ENCODE measurements at regions not wholly inside any gene's neighbourhood (a gene's known extent, or its start where the extent isn't known, plus 50 kb on each side); places are given as distances from the start of the nearest gene placed in this dataset.

DNA sequence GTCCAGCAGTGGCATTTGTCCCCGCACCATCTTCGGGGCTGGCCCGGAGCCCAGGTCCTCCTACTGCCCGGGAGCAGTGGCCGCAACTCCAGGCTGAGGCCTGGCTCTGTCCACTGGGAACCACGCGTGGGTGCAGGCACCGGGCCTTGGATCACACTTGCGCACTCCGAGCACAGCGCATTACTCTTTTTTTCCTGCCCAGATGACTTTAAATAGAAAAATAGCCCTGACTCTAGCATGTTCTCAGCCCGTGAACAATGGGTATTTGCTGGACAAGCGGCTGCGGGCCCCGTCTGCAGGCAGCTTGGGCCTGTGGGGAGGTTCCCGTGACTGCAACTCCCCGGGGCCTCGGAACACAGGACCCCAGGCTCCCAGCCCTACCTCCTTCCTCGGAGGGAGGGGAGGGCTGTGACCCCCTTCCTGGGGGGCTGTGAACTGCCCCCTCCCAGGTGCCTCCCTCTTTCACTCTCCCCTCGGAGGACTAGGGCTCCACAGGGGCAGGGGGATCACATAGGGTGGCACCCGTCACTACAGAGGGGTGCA is 162.2 kb downstream of the TBXT start:
- H3K27ac ChIP-seq, result no peak overlapping the region

DNA sequence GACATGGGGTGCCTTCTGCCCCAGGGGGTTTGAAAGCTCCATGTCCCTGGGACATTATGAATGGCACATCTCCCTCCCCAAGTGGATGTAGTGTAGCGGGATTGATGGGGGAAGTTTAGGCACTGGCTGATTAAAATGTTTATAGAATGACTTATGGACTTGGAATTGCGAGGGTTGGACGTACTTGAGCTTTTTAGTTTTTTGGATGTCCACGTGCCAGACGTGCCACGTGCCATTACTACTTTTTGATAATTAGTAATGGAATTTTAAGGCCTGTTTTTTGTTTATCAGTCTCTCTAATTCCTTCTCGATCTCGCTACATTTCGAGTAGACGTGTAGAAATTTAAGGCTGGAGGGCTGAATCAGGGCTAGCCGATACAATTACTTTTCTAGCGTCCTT is 162.8 kb downstream of the TBXT start:
- ATAC-seq, result no peak
- 63% methylated on average over 12 of the region's 12 CpGs for whole genome bisulfite sequencing (ENCODE audit: insufficient coverage, low coverage, low lambda C conversion rate, missing lambda C conversion rate)
- Histone ChIP-seq H3K27me3 (peaks cover 0 to 16% of the 10 kb centered on the region in 2 donors), H3K4me3 (no peak overlapping the region), H3K27ac (no peak overlapping the region), H3K9me3 (no peaks in the 10 kb centered on the region), H3K36me3 (no peaks in the 10 kb centered on the region), H3K4me1 (no peaks in the 10 kb centered on the region)
- TF ChIP-seq, protein P1, sequence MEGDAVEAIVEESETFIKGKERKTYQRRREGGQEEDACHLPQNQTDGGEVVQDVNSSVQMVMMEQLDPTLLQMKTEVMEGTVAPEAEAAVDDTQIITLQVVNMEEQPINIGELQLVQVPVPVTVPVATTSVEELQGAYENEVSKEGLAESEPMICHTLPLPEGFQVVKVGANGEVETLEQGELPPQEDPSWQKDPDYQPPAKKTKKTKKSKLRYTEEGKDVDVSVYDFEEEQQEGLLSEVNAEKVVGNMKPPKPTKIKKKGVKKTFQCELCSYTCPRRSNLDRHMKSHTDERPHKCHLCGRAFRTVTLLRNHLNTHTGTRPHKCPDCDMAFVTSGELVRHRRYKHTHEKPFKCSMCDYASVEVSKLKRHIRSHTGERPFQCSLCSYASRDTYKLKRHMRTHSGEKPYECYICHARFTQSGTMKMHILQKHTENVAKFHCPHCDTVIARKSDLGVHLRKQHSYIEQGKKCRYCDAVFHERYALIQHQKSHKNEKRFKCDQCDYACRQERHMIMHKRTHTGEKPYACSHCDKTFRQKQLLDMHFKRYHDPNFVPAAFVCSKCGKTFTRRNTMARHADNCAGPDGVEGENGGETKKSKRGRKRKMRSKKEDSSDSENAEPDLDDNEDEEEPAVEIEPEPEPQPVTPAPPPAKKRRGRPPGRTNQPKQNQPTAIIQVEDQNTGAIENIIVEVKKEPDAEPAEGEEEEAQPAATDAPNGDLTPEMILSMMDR (IDR thresholded peaks at IDR 0.05), result no peak
- no peak for TF ChIP-seq POLR2A (IDR thresholded peaks at IDR 0.05)
- no peak for DNase-seq
- intact Hi-C loops (cut with DNase I), result no loop called here

More for the DNA sequence above, 162.2 kb downstream of the TBXT start:
- intact Hi-C loops (cut with DNase I), result no loop called here
- TF ChIP-seq, protein P1 (IDR thresholded peaks at IDR 0.05), result no peak
- no peak for TF ChIP-seq POLR2A (IDR thresholded peaks at IDR 0.05)
- no peak overlapping the region for H3K4me3 ChIP-seq
- 7% methylated on average over 8 of the region's 21 CpGs for WGBS (ENCODE audit: insufficient coverage, low coverage, low lambda C conversion rate, missing lambda C conversion rate)
- DNase-seq, result no peak
- no peak for ATAC-seq
- H3K27me3 ChIP-seq, result peaks cover 0 to 16% of the 10 kb centered on the region in 2 donors
- no peaks in the 10 kb centered on the region for H3K4me1 ChIP-seq
- H3K36me3 ChIP-seq, result no peaks in the 10 kb centered on the region
- no peaks in the 10 kb centered on the region for H3K9me3 ChIP-seq

DNA sequence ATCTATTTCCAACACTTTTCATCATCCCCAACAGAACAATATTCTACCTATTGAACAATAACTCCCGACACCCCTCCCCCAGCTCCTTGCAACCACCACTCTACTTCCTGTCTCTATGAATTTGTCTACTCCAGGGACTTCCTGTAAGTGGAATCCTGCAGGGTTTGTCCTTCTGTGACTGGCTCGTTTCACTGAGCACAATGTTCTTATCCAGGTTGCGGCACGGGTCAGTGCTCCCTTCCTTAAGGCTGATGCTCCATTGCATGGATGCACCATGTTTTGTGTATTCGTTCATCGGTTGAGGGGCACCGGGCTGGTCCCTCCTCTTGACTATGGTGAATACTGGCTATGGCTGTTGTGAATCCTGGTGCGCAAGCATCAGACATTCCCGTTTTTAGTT is 163.2 kb downstream of the TBXT start:
- Histone ChIP-seq H3K27ac (no peak overlapping the region), H3K9me3 (no peaks in the 10 kb centered on the region), H3K36me3 (no peaks in the 10 kb centered on the region), H3K4me1 (no peaks in the 10 kb centered on the region), H3K4me3 (no peak overlapping the region), H3K27me3 (peaks cover 0 to 13% of the 10 kb centered on the region in 2 donors)
- 51% methylated on average over 8 of the region's 9 CpGs for WGBS (ENCODE audit: insufficient coverage, low coverage, low lambda C conversion rate, missing lambda C conversion rate)
- no peak for DNase-seq
- intact Hi-C loops (cut with DNase I), result no loop called here
- no peak for ATAC-seq
- TF ChIP-seq, protein P1 (IDR thresholded peaks at IDR 0.05), result no peak
- TF ChIP-seq POLR2A (IDR thresholded peaks at IDR 0.05), result no peak

DNA sequence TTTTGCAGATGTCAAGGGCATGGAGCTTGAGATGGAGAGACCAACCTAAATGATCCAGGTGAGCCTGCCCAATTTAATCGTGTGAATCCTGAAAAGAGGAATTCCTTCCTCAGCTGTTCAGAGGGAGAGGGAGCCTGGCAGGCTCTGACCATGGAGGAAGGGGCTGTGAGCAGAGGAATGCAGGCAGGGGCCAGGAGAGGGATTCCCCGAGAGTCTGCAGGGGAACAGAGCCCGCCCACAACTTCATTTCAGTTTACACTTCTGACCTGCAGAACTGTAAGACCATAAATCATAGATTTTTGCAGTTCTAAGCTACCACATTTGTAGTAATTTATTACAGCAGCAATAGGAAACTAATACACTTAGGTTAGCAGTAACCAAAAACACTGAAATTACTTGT is 164.1 kb downstream of the TBXT start:
- no peaks in the 10 kb centered on the region for H3K36me3 ChIP-seq
- no peaks in the 10 kb centered on the region for H3K9me3 ChIP-seq
- H3K27me3 ChIP-seq, result peaks cover 0 to 13% of the 10 kb centered on the region in 2 donors
- no peak for TF ChIP-seq POLR2A (IDR thresholded peaks at IDR 0.05)
- TF ChIP-seq, protein P1 (IDR thresholded peaks at IDR 0.05), result no peak
- no peak overlapping the region for H3K4me3 ChIP-seq
- H3K27ac ChIP-seq, result no peak overlapping the region
- no peaks in the 10 kb centered on the region for H3K4me1 ChIP-seq
- WGBS (ENCODE audit: insufficient coverage, low coverage, low lambda C conversion rate, missing lambda C conversion rate), result 23% methylated on average over 3 of the region's 3 CpGs
- DNase-seq (no peak), ATAC-seq (no peak)
- intact Hi-C loops (cut with DNase I), result no loop called here

DNA sequence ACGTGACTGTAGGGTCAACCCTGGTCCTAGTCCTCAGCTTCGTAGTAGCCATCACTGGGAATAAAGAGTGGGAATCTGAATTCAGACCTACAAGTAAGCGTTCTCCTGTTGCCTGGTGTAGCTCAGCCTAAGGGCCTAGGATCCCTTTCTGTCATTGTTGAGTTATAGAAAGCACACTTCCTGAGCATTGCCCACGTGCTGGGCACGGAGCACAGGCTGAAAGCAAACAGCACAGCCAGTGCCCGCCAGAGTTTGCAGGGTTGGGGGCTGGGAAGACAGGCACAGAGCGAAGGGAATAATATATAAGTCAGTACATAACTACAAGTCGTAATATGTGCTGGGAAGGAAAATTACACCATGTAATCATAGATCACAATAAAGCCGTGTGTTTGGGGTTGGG is 166.3 kb downstream of the TBXT start:
- Histone ChIP-seq H3K4me3 (no peak overlapping the region), H3K27ac (no peak overlapping the region), H3K36me3 (no peaks in the 10 kb centered on the region), H3K27me3 (peaks cover 0 to 5% of the 10 kb centered on the region in 2 donors), H3K4me1 (no peaks in the 10 kb centered on the region), H3K9me3 (no peaks in the 10 kb centered on the region)
- no peak for ATAC-seq
- DNase-seq, result no peak
- intact Hi-C loops (cut with DNase I), result no loop called here
- no peak for TF ChIP-seq POLR2A (IDR thresholded peaks at IDR 0.05)
- TF ChIP-seq, protein P1 (IDR thresholded peaks at IDR 0.05), result no peak
- WGBS (ENCODE audit: insufficient coverage, low coverage, low lambda C conversion rate, missing lambda C conversion rate), result 50% methylated on average over 9 of the region's 9 CpGs

Data from right lobe of liver (tissue), 6 donors.